ENCODE measurements at regions not wholly inside any gene's neighbourhood (a gene's known extent, or its start where the extent isn't known, plus 50 kb on each side); places are given as distances from the start of the nearest gene placed in this dataset.

- Histone ChIP-seq H3F3A (ENCODE audit: insufficient read depth) (no peaks in the 10 kb centered on the region), H3K4me3 (ENCODE audit: insufficient read depth, low read length, poor library complexity, severe bottlenecking) (no peak overlapping the region), H3K27ac (ENCODE audit: low read depth, low read length) (no peak overlapping the region), H3K27me3 (ENCODE audit: low read length) (no peaks in the 10 kb centered on the region), H3K36me3 (ENCODE audit: low read length) (no peaks in the 10 kb centered on the region), H3K9me2 (replicated peaks; ENCODE audit: insufficient read depth, low read length) (no peaks in the 10 kb centered on the region), H3K9me3 (ENCODE audit: insufficient read depth, low read length) (no peaks in the 10 kb centered on the region), H3K4me2 (ENCODE audit: low read depth, low read length, poor library complexity, severe bottlenecking) (no peak overlapping the region), H2AFZ (ENCODE audit: low read depth, low read length, severe bottlenecking) (no peak overlapping the region), H3K9ac (ENCODE audit: low read length) (no peak overlapping the region), H3K79me2 (ENCODE audit: insufficient read depth, low read length) (no peaks in the 10 kb centered on the region), H4K20me1 (ENCODE audit: low read depth, low read length) (no peaks in the 10 kb centered on the region)
- TF ChIP-seq CTCF (IDR thresholded peaks at IDR 0.05; ENCODE audit: insufficient read depth, low read length, poor library complexity, severe bottlenecking) (no peak), EZH2phosphoT487 (conservative IDR thresholded peaks at IDR 0.05; ENCODE audit: low read length) (no peak)
Measured at GRCh38 chr20:6185268-6185667, 62.4 kb upstream of the FERMT1 start.

- Histone ChIP-seq H3K36me3 (ENCODE audit: low read length) (no peaks in the 10 kb centered on the region), H4K20me1 (ENCODE audit: low read depth, low read length) (no peaks in the 10 kb centered on the region), H3K4me2 (ENCODE audit: low read depth, low read length, poor library complexity, severe bottlenecking) (no peak overlapping the region), H3F3A (ENCODE audit: insufficient read depth) (no peaks in the 10 kb centered on the region), H3K9me3 (ENCODE audit: insufficient read depth, low read length) (no peaks in the 10 kb centered on the region), H3K79me2 (ENCODE audit: insufficient read depth, low read length) (no peaks in the 10 kb centered on the region), H3K27ac (ENCODE audit: low read depth, low read length) (no peak overlapping the region), H3K27me3 (ENCODE audit: low read length) (no peaks in the 10 kb centered on the region), H3K4me3 (ENCODE audit: insufficient read depth, low read length, poor library complexity, severe bottlenecking) (no peak overlapping the region), H3K9me2 (replicated peaks; ENCODE audit: insufficient read depth, low read length) (no peaks in the 10 kb centered on the region), H2AFZ (ENCODE audit: low read depth, low read length, severe bottlenecking) (no peak overlapping the region), H3K9ac (ENCODE audit: low read length) (no peak overlapping the region)
- TF ChIP-seq EZH2phosphoT487 (conservative IDR thresholded peaks at IDR 0.05; ENCODE audit: low read length), result no peak
- no peak for TF ChIP-seq CTCF (IDR thresholded peaks at IDR 0.05; ENCODE audit: insufficient read depth, low read length, poor library complexity, severe bottlenecking)
Measured at GRCh38 chr20:6184086-6184485, 61.3 kb upstream of the FERMT1 start.

- no peaks in the 10 kb centered on the region for H3K79me2 ChIP-seq (ENCODE audit: insufficient read depth, low read length)
- H3K27me3 ChIP-seq (ENCODE audit: low read length), result no peaks in the 10 kb centered on the region
Measured at GRCh38 chr20:6180531-6180930, 57.7 kb upstream of the FERMT1 start.

More at GRCh38 chr20:6180531-6180930, 57.7 kb upstream of the FERMT1 start:
- no peaks in the 10 kb centered on the region for H3K36me3 ChIP-seq (ENCODE audit: low read length)
- H3K27ac ChIP-seq (ENCODE audit: low read depth, low read length), result no peak overlapping the region
- TF ChIP-seq EZH2phosphoT487 (conservative IDR thresholded peaks at IDR 0.05; ENCODE audit: low read length), result no peak
- no peak for TF ChIP-seq CTCF (IDR thresholded peaks at IDR 0.05; ENCODE audit: insufficient read depth, low read length, poor library complexity, severe bottlenecking)
- no peaks in the 10 kb centered on the region for H3K9me2 ChIP-seq (replicated peaks; ENCODE audit: insufficient read depth, low read length)
- no peaks in the 10 kb centered on the region for H3K9me3 ChIP-seq (ENCODE audit: insufficient read depth, low read length)
- no peaks in the 10 kb centered on the region for H4K20me1 ChIP-seq (ENCODE audit: low read depth, low read length)
- H3K4me2 ChIP-seq (ENCODE audit: low read depth, low read length, poor library complexity, severe bottlenecking), result no peak overlapping the region
- H3K9ac ChIP-seq (ENCODE audit: low read length), result no peak overlapping the region
- no peak overlapping the region for H2AFZ ChIP-seq (ENCODE audit: low read depth, low read length, severe bottlenecking)
- no peak overlapping the region for H3K4me3 ChIP-seq (ENCODE audit: insufficient read depth, low read length, poor library complexity, severe bottlenecking)
- H3F3A ChIP-seq (ENCODE audit: insufficient read depth), result no peaks in the 10 kb centered on the region

All from SU-DHL-6 (cell line).